GM19324 (cell line): ENCODE measurements at regions not wholly inside any gene's neighbourhood (a gene's known extent, or its start where the extent isn't known, plus 50 kb on each side); places are given as distances from the start of the nearest gene placed in this dataset.

Experiments used
- ATAC-seq: cut with Tn5 transposase; IDR thresholded peaks from one replicate; pipeline ENCODE4 v1.9.1; 2021; ENCODE audit warnings: mild to moderate bottlenecking, moderate library complexity; ENCODE audit not compliant: unreplicated experiment, low FRiP score

DNA sequence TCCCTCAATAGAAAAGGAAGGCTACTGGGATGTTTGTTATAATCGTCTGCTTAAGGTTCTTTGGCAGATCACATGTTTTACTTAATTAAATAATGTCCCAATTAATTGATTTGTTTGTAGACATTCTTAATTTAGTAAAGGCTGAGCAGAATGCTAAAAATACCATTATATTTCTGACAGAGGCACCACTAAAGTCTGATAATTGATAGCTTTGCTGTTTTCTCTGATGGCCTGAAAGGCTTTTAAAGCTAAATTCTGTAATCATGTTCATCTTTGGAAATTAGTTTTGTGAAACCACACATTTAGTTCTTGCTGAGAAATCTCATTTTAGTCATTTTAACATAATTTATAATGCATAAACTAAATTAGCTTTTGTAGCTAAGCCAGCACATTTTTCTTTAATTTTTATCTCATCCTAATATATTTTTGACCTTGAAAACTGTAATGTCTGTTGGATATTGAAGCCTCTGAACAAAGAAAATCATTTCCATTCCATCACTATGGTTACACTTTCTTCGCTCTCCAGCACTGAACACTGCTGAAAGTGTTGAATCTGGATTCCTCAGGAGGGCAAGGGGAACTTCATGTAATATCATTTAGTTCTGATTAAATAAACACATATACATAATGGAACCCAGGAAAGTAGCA lies 329.4 kb downstream of the ELAVL2 start:
- no peak for ATAC-seq

DNA sequence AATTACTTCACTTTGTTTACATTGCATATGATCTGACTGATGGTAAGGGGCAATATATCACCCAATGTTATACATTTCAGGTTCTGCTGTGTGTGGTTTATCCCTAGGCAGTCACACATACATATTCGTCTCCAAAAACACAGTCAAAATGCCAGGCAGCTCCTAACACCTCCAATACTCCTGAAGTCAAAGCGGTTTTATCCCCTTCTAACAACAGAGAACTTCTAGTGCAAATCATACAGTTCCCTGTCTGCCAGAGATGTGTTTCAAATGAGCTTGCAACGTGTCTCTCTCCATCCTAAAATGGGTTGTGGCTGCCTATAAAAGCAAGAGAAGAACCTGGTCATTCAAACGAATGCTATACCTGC lies 328.9 kb downstream of the ELAVL2 start:
- no peak for ATAC-seq

GRCh38 chr9:23502004-23502403 lies 324.0 kb downstream of the ELAVL2 start:
- no peak for ATAC-seq

- ATAC-seq: no peak
Observed at GRCh38 chr9:23522952-23523351, 303.1 kb downstream of the ELAVL2 start.

DNA sequence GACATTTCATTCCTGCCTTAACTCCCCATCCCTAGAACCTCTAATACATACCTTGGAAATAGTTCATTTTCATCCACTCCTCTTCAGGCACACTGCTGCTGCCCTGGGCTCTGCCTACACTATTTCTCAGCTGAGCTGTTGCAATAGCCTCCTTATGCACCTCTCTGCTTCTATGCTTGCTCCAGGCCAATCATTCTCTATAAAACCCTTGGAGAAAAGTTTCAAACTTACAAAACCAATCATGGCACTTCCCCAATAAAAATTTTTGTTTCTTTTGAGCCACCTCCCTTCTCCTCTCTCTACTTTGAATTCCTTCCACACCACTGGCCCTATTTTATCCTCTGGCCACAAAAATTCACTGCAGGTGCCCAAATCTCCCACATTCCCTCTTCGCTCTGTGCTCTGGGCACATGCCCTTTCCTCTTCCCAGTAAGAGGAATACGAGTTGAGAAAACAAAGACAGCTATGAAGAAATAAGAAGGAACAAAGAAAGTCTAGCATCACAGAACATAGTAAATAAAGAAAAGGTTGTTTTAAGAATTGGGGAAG lies 301.4 kb downstream of the ELAVL2 start:
- ATAC-seq: no peak

DNA sequence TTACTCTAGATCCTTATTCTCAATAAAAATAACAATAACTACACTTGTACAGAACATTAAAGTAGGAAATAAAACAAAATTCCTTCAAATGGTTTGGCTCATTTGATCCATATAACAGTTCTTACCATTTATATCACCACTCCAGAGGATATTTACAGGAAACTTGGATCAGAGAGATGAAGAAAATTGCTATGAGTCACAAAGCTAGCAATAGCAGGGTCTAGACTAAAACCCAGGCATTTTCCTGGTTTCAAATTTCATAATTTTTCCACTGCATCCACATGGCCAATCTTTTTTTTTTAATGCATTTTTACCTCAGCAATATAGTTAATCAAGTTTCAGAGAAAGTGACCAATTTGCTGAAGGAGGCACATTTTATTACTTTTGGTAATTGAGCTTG lies 299.2 kb downstream of the ELAVL2 start:
- no peak for ATAC-seq

DNA sequence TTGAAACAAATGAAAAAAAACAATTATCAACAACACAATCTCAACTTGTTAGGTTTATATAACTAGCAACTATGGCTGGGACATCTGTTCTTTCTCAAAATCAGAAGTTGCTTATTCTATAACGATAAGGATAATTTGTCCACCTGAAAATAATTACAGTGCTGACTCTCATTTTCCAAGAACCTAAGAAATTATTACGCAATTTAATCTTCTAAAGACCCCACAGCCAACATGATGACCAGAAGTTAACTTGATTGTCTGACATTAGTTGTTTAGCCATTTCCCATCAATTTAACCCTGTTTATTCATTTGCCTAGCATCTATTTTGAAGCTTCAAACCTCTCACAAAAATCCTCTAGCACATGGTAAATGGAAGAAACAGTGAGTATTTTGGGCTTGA lies 293.8 kb downstream of the ELAVL2 start:
- no peak for ATAC-seq

DNA sequence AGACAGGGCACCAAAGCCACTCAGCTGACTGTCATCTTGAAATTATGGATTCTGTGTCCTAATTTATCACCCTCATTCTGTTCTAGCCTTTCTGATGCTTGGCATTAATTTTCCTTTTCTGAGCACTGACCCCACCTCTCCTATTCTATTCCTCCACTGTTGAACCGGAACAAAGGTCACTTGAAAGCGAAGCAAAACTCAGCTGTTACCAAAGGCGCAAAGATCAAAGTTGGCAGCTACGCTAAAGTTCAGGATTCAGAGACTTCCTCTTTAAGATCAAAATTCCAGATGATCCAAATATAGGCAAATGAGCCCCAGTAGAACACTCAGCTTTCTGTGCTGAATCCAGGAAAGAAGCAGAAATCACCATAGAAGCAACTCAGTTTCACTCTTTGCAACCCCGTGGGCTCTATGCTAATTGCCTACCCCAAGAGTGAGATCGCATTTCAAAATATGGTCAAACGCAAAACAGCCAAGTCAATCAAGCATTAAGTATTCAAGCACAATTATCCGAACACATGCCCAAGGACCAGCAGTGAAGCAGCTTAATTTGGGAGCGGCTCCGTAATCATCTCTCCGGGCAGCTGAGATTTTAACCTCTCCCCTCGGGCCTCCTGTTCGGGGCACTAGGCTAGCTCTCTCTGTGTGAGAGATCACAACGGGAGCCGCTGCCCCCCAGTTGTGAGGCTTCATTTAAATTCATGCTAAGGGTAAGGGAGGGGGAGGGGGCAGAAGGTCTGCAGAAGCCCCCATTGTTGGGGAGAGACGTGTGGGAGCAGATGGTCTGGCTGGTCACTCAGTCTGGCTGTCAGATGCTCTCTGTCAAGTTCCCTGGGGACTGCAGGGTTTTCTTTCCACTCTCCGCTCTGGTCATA lies 288.6 kb downstream of the ELAVL2 start:
- ATAC-seq: no peak

DNA sequence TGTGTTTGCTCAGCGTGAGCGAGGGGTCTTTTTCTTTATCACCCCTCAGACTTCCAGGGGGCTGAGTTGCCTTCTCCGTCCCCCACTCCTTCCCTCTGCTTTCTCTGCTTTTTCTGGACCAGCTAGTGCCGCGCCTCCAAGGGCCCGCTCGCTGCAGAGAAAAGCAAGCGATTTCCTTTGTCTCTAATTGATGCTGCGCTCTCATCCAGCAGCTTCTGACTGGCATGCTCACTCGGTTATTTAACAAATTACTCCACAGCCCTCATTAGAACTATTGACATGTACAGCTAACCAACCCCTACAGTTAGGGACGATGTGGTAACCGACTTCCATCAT lies 288.0 kb downstream of the ELAVL2 start:
- ATAC-seq: no peak

- no peak for ATAC-seq
Observed at GRCh38 chr9:23538461-23539003, 287.5 kb downstream of the ELAVL2 start.

DNA sequence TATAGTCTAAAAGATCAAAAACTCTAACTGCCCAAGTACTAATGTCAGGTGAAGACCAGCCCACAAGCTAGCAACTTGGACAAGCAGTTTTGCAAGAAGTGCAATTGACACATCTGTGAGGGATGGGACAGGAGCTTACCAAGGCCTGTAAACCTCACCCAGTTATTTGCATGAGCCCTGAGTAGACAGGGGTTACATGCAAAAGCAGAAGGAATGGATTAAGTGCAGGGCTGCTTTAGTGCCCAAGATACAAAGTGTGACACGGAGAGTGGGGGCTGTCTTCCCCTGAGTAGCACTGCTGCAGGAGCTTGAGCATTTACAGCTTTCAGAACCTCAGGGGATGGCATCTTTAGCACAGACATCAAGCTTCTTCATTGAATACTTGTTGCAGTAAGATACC lies 286.7 kb downstream of the ELAVL2 start:
- ATAC-seq: no peak

DNA sequence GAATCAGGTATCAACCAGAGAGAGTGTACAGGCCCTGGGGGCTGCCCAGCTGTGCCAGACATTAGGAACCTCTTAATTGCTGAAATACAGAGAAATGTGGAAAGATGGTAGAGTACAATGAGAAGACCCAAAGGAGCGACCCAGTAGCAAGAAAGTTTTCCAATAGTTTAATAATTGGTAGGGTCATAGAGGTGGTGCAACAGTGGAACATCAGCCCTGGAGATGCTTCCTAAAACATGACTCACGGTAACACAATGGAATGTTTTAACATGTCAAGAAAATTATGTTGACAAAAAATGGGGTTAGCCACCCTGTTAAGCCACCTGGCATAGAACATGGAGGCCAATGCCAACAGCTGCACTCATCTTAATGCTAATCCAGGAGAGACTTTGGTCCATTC lies 284.1 kb downstream of the ELAVL2 start:
- no peak for ATAC-seq

GRCh38 chr9:23542438-23542837 lies 283.6 kb downstream of the ELAVL2 start:
- ATAC-seq: no peak

GRCh38 chr9:23542927-23543326 lies 283.1 kb downstream of the ELAVL2 start:
- ATAC-seq: no peak

- no peak for ATAC-seq
Observed at GRCh38 chr9:23543419-23543818, 282.6 kb downstream of the ELAVL2 start.

DNA sequence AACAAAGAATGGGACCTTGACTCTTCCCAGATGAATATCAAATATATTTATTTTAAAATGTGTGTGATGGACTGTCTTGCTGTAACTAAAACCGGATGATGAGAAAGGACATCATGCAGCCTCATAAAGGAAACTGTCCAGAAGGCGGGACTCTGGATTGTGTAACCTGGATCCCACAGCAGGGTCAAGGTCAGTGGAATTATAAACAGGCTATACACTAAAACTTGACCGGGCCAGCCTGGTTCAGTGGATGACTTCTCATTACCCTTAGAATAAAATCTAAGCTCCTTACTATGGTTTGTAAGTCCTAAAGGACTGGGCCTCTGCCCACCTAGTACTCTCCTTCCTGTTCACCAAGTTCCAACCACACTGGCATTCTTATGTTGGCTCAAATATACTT lies 280.3 kb downstream of the ELAVL2 start:
- ATAC-seq: no peak

DNA sequence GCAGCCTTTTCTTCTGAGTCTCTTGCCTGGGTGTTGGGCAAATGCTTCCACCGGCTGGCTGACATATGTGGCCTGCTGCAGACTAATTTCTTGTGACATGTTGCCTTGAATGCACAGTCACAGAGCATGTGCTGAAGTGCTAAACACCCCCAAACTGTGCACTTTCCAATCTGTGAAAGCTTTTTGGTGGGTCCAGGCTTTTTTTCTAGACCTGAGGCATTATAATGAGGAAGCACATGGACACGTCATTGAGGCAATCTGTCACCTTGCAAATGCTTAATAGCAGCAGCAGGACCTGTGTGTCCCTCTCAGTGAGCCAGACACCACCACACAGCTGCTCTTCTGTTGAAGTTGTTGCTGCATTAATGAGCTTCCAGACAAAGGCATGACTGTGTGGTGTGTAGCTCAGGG lies 274.7 kb downstream of the ELAVL2 start:
- no peak for ATAC-seq

GRCh38 chr9:23551929-23552707 lies 273.9 kb downstream of the ELAVL2 start:
- no peak for ATAC-seq

- ATAC-seq: no peak
Observed at GRCh38 chr9:23552876-23553601, 273.0 kb downstream of the ELAVL2 start.

- ATAC-seq: no peak
Observed at GRCh38 chr9:23554686-23555085, 271.4 kb downstream of the ELAVL2 start.
